ENCODE measurements at regions not wholly inside any gene's neighbourhood (a gene's known extent, or its start where the extent isn't known, plus 50 kb on each side); places are given as distances from the start of the nearest gene placed in this dataset.

- TF ChIP-seq CHD7 (IDR thresholded peaks at IDR 0.05; ENCODE audit: insufficient replicate concordance, low read length) (no peak), USF2 (IDR thresholded peaks at IDR 0.05; ENCODE audit: low read length) (no peak), POU5F1 (IDR thresholded peaks at IDR 0.05; ENCODE audit: low read depth, low read length) (no peak), E2F6 (IDR thresholded peaks at IDR 0.05) (no peak), CHD2 (IDR thresholded peaks at IDR 0.05; ENCODE audit: low read length) (no peak), KDM5A (IDR thresholded peaks at IDR 0.05; ENCODE audit: low read length) (no peak), RFX5 (IDR thresholded peaks at IDR 0.05; ENCODE audit: borderline replicate concordance, low read depth, low read length) (no peak)
These were observed 251.4 kb downstream of the DLL1 start (continued) for GRCh38 chr6:170039156-170040114.

All from H1 (cell line).